NCI-H1694 (cell line): ENCODE measurements at regions not wholly inside any gene's neighbourhood (a gene's known extent, or its start where the extent isn't known, plus 50 kb on each side); places are given as distances from the start of the nearest gene placed in this dataset.
"Not testable (repeated sequence)": the region's sequence is repeated elsewhere in the genome, so short reads cannot be mapped to it uniquely, and the experiment has no call there.

ENCODE experiments used
- DNase-seq: peaks from one replicate; lab custom pipeline; 2025; lab: John Stamatoyannopoulos, UW

- no peak for DNase-seq
Measured at GRCh38 chr20:53743607-53744260, 150.1 kb upstream of the ZNF217 start.

GRCh38 chr20:53742685-53743081 is 149.0 kb upstream of the ZNF217 start:
- no peak for DNase-seq

GRCh38 chr20:53741726-53742028 is 148.0 kb upstream of the ZNF217 start:
- no peak for DNase-seq

- peak; percentile 10 for DNase-seq
Measured at GRCh38 chr20:53739799-53740785, 146.5 kb upstream of the ZNF217 start.

GRCh38 chr20:53738945-53739798 is 145.5 kb upstream of the ZNF217 start:
- peak; percentile 9 for DNase-seq

GRCh38 chr20:53738039-53738944 is 144.7 kb upstream of the ZNF217 start:
- peak; percentile 89 for DNase-seq

GRCh38 chr20:53737396-53738038 is 143.9 kb upstream of the ZNF217 start:
- peak; percentile 42 for DNase-seq

GRCh38 chr20:53736757-53737395 is 143.2 kb upstream of the ZNF217 start:
- peak; percentile 72 for DNase-seq

- DNase-seq: peak; percentile 53
Measured at GRCh38 chr20:53736122-53736756, 142.6 kb upstream of the ZNF217 start.

GRCh38 chr20:53735536-53736050 is 142.0 kb upstream of the ZNF217 start:
- no peak for DNase-seq

- DNase-seq: no peak
Measured at GRCh38 chr20:53734006-53734688, 140.5 kb upstream of the ZNF217 start.

- DNase-seq: no peak
Measured at GRCh38 chr20:53731595-53731994, 138.0 kb upstream of the ZNF217 start.

GRCh38 chr20:53728359-53728758 is 134.7 kb upstream of the ZNF217 start:
- DNase-seq: no peak

GRCh38 chr20:53727239-53727638 is 133.6 kb upstream of the ZNF217 start:
- not testable (repeated sequence) for DNase-seq

GRCh38 chr20:53725575-53725970 is 131.9 kb upstream of the ZNF217 start:
- no peak for DNase-seq

GRCh38 chr20:53723621-53724020 is 130.0 kb upstream of the ZNF217 start:
- no peak for DNase-seq

- no peak for DNase-seq
Measured at GRCh38 chr20:53723045-53723444, 129.4 kb upstream of the ZNF217 start.

GRCh38 chr20:53722515-53723036 is 128.9 kb upstream of the ZNF217 start:
- no peak for DNase-seq
